ENCODE measurements at regions not wholly inside any gene's neighbourhood (a gene's known extent, or its start where the extent isn't known, plus 50 kb on each side); places are given as distances from the start of the nearest gene placed in this dataset.
"Not testable (repeated sequence)": the region's sequence is repeated elsewhere in the genome, so short reads cannot be mapped to it uniquely, and the experiment has no call there.

DNA sequence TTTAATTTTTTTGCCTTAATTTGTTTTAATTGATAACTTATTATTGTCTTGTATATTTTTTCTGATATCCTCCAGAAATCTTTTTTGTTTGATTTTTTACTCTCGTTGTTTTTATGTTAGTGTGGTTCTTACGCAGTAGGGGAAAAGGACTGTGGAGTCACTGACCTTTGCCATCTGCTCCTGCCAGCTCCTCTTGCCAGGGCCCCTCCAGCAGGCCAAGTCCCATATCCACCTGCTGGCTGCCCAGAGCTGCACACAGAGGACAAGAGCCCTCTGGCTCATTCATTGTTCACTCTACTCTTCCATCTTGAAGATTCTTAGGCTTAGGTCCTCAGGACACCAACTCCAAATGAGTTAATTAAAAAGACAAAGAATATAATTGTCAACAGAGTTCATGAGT, 316.4 kb upstream of the DUSP10 start:
- H3K27me3 ChIP-seq (ENCODE audit: control insufficient read depth in 3 of 3, insufficient read depth in 3 of 3, low read length in 2 of 3), result no peaks in the 10 kb centered on the region
- no peak overlapping the region for H3K27ac ChIP-seq (ENCODE audit: low read depth in 1 of 2, low read length in 1 of 2)
- peaks cover 0 to 2% (median 0%) of the 10 kb centered on the region in 4 donors for H3K9me3 ChIP-seq (ENCODE audit: control insufficient read depth in 4 of 4, insufficient read depth in 3 of 4, low read length in 3 of 4)
- H3K9ac ChIP-seq (ENCODE audit: insufficient read depth in 1 of 2, low read length in 2 of 2), result no peak overlapping the region
- DNase-seq (no peak), ATAC-seq (ENCODE audit: insufficient read depth, low FRiP score) (no peak)
- H3K4me3 ChIP-seq, result no peak overlapping the region
- 95 to 100% methylated on average over 2 of the region's 2 CpGs for WGBS, 2 donors
- no peaks in the 10 kb centered on the region for H3K4me1 ChIP-seq (ENCODE audit: control insufficient read depth in 5 of 5, insufficient read depth in 5 of 5, low read length in 5 of 5)
- no peaks in the 10 kb centered on the region for H3K36me3 ChIP-seq (ENCODE audit: control insufficient read depth in 4 of 4, insufficient read depth in 4 of 4, low read length in 4 of 4)
- TF ChIP-seq CTCF (IDR thresholded peaks at IDR 0.05; ENCODE audit: control extremely low read depth, extremely low read depth), result no peak

DNA sequence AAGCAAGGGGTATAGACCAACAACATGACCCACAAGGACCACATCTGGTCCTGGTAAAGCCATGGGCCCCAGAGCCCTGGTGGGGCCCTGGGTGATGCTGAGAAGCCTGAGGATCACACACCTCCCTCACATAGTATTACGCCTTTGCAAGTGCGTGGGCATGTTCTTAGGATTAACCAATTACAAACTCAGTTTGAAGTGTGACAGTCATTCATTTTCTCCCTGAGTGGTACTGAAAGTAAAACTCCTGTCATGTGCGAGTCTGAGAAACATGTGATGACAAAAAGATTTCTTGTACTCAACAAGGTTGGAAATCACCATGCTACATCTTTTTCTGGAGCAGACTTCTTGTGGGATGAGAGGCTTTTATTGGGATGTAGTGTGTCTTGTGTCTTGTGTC, 315.3 kb upstream of the DUSP10 start:
- WGBS, 2 donors, result 91 to 97% methylated on average over 3 of the region's 3 CpGs
- H3K9me3 ChIP-seq (ENCODE audit: control insufficient read depth in 4 of 4, insufficient read depth in 3 of 4, low read length in 3 of 4), result peaks cover 0 to 2% (median 0%) of the 10 kb centered on the region in 4 donors
- H3K27ac ChIP-seq (ENCODE audit: low read depth in 1 of 2, low read length in 1 of 2), result no peak overlapping the region
- no peak overlapping the region for H3K9ac ChIP-seq (ENCODE audit: insufficient read depth in 1 of 2, low read length in 2 of 2)
- DNase-seq, result no peak
- no peaks in the 10 kb centered on the region for H3K27me3 ChIP-seq (ENCODE audit: control insufficient read depth in 3 of 3, insufficient read depth in 3 of 3, low read length in 2 of 3)
- no peaks in the 10 kb centered on the region for H3K36me3 ChIP-seq (ENCODE audit: control insufficient read depth in 4 of 4, insufficient read depth in 4 of 4, low read length in 4 of 4)
- H3K4me3 ChIP-seq, result no peak overlapping the region
- TF ChIP-seq CTCF (IDR thresholded peaks at IDR 0.05; ENCODE audit: control extremely low read depth, extremely low read depth), result no peak
- no peaks in the 10 kb centered on the region for H3K4me1 ChIP-seq (ENCODE audit: control insufficient read depth in 5 of 5, insufficient read depth in 5 of 5, low read length in 5 of 5)
- ATAC-seq (ENCODE audit: insufficient read depth, low FRiP score), result no peak

DNA sequence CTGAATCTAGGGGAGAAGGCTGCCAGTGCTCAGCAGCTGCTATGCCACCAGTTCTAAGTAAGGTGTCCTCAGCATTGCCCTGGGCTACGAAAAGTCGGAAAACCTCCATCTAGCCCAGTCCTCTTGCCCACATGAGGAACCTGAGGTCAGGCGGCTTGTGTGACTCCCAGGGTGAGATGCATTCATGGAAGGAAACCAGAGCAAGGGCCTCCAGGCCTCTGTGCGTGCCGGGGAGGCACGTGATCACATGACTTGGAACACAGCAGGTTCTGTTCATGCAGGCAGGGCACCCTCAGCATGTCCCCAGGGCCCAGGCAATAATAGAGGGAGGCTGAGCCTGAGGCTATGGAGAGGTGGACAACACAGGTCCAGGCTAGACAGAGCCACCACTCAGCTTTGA, 312.5 kb upstream of the DUSP10 start:
- no peak overlapping the region for H3K4me3 ChIP-seq
- H3K4me1 ChIP-seq (ENCODE audit: control insufficient read depth in 5 of 5, insufficient read depth in 5 of 5, low read length in 5 of 5), result no peaks in the 10 kb centered on the region
- peaks cover 0 to 2% (median 0%) of the 10 kb centered on the region in 4 donors for H3K9me3 ChIP-seq (ENCODE audit: control insufficient read depth in 4 of 4, insufficient read depth in 3 of 4, low read length in 3 of 4)
- H3K27me3 ChIP-seq (ENCODE audit: control insufficient read depth in 3 of 3, insufficient read depth in 3 of 3, low read length in 2 of 3), result no peaks in the 10 kb centered on the region
- no peak overlapping the region for H3K9ac ChIP-seq (ENCODE audit: insufficient read depth in 1 of 2, low read length in 2 of 2)
- H3K36me3 ChIP-seq (ENCODE audit: control insufficient read depth in 4 of 4, insufficient read depth in 4 of 4, low read length in 4 of 4), result no peaks in the 10 kb centered on the region
- H3K27ac ChIP-seq (ENCODE audit: low read depth in 1 of 2, low read length in 1 of 2), result no peak overlapping the region
- ATAC-seq (ENCODE audit: insufficient read depth, low FRiP score) (no peak), DNase-seq (no peak)
- TF ChIP-seq CTCF (IDR thresholded peaks at IDR 0.05; ENCODE audit: control extremely low read depth, extremely low read depth), result no peak
- WGBS, 2 donors, result 89 to 94% methylated on average over 6 of the region's 6 CpGs

- 69 to 84% methylated on average over 5 of the region's 5 CpGs for WGBS, 2 donors
Measured at GRCh38 chr1:222053790-222054294, 312.0 kb upstream of the DUSP10 start.

GRCh38 chr1:222051311-222051710, 309.4 kb upstream of the DUSP10 start:
- not testable (repeated sequence) for DNase-seq, H3K4me3 ChIP-seq

More at GRCh38 chr1:222053790-222054294, 312.0 kb upstream of the DUSP10 start:
- Histone ChIP-seq H3K27ac (ENCODE audit: low read depth in 1 of 2, low read length in 1 of 2) (no peak overlapping the region), H3K9me3 (ENCODE audit: control insufficient read depth in 4 of 4, insufficient read depth in 3 of 4, low read length in 3 of 4) (no peaks in the 10 kb centered on the region), H3K36me3 (ENCODE audit: control insufficient read depth in 4 of 4, insufficient read depth in 4 of 4, low read length in 4 of 4) (no peaks in the 10 kb centered on the region), H3K4me3 (no peak overlapping the region), H3K4me1 (ENCODE audit: control insufficient read depth in 5 of 5, insufficient read depth in 5 of 5, low read length in 5 of 5) (no peaks in the 10 kb centered on the region), H3K27me3 (ENCODE audit: control insufficient read depth in 3 of 3, insufficient read depth in 3 of 3, low read length in 2 of 3) (no peaks in the 10 kb centered on the region), H3K9ac (ENCODE audit: insufficient read depth in 1 of 2, low read length in 2 of 2) (no peak overlapping the region)
- no peak for TF ChIP-seq CTCF (IDR thresholded peaks at IDR 0.05; ENCODE audit: control extremely low read depth, extremely low read depth)
- no peak for DNase-seq
- no peak for ATAC-seq (ENCODE audit: insufficient read depth, low FRiP score)

More at GRCh38 chr1:222051311-222051710, 309.4 kb upstream of the DUSP10 start:
- H3K9ac ChIP-seq (ENCODE audit: insufficient read depth in 1 of 2, low read length in 2 of 2); H3K27me3 ChIP-seq (ENCODE audit: control insufficient read depth in 3 of 3, insufficient read depth in 3 of 3, low read length in 2 of 3); H3K27ac ChIP-seq (ENCODE audit: low read depth in 1 of 2, low read length in 1 of 2); H3K9me3 ChIP-seq (ENCODE audit: control insufficient read depth in 4 of 4, insufficient read depth in 3 of 4, low read length in 3 of 4); H3K4me1 ChIP-seq (ENCODE audit: control insufficient read depth in 5 of 5, insufficient read depth in 5 of 5, low read length in 5 of 5); H3K36me3 ChIP-seq (ENCODE audit: control insufficient read depth in 4 of 4, insufficient read depth in 4 of 4, low read length in 4 of 4); ATAC-seq (ENCODE audit: insufficient read depth, low FRiP score): not testable (repeated sequence)
- 100% methylated on average over 1 of the region's 1 CpG for WGBS, 2 donors

Data from lung (tissue), 11 donors.